ENCODE measurements at regions not wholly inside any gene's neighbourhood (a gene's known extent, or its start where the extent isn't known, plus 50 kb on each side); places are given as distances from the start of the nearest gene placed in this dataset.

DNA sequence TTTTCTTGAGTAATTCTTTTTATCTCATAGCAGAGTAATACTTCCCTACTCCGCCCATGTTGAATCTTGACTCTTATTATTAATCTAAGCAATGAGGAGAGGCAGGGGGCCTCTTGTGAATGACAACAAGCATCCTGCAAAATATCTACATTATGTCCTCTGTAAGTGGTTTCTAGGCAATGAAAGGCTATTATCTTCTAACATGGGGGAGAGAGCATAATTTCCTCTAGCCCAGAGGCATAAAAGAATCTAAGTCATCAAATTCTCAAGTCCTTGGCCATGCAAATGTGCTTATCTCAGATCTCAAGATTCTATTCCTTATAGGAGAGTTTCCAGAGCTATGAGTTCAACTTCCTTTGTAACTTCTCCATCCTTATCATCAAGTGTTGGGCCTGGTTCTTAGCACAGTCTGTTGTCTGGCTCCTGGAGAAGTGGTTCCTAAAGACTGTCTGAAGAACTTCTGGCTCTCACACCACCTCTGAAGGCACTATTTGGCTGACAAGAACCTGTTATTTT lies 423.1 kb upstream of the INTU start:
- DNase-seq (ENCODE audit: low read depth): no peak
- H3K4me3 ChIP-seq (ENCODE audit: low read depth, low read length): no peak overlapping the region
- TF ChIP-seq, protein P1, sequence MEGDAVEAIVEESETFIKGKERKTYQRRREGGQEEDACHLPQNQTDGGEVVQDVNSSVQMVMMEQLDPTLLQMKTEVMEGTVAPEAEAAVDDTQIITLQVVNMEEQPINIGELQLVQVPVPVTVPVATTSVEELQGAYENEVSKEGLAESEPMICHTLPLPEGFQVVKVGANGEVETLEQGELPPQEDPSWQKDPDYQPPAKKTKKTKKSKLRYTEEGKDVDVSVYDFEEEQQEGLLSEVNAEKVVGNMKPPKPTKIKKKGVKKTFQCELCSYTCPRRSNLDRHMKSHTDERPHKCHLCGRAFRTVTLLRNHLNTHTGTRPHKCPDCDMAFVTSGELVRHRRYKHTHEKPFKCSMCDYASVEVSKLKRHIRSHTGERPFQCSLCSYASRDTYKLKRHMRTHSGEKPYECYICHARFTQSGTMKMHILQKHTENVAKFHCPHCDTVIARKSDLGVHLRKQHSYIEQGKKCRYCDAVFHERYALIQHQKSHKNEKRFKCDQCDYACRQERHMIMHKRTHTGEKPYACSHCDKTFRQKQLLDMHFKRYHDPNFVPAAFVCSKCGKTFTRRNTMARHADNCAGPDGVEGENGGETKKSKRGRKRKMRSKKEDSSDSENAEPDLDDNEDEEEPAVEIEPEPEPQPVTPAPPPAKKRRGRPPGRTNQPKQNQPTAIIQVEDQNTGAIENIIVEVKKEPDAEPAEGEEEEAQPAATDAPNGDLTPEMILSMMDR (conservative IDR thresholded peaks at IDR 0.05; ENCODE audit: low read depth, low read length): no peak

DNA sequence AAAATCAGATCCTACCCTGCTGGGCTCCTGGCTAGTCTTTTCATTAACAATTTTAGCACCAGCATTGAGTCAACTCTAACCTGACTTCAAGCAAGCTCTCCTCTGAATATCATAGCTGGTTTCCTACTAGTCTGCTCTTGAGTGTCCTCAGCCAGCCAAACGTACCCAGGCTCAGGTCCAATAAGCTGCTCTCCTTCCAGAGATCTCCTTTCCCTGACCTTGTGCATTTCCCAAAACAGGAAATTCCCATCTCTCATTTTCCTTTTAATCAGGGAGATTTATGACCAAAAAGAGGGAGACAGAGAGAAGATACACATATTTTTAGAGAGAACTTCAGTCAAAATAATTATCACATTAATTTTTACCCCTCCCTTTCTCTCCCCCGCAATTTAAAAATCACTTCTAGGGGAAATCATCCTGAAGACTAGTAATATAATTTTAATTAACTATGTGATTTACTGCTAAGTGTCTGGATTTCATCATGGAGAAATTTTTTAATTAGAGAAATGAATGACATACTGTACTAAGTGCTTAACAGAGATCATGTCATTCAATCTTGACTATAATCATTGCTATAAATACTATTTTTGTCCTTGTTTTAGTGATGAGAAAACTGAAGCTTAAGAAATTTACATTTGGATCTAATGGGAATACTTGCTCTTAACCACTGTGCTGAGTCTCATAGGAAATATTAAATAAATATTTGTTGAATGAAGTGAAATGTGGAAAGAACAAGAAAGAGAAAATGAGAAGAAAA lies 421.7 kb upstream of the INTU start:
- TF ChIP-seq, protein P1 (conservative IDR thresholded peaks at IDR 0.05; ENCODE audit: low read depth, low read length): no peak
- H3K4me3 ChIP-seq (ENCODE audit: low read depth, low read length): no peak overlapping the region
- no peak for DNase-seq (ENCODE audit: low read depth)

DNA sequence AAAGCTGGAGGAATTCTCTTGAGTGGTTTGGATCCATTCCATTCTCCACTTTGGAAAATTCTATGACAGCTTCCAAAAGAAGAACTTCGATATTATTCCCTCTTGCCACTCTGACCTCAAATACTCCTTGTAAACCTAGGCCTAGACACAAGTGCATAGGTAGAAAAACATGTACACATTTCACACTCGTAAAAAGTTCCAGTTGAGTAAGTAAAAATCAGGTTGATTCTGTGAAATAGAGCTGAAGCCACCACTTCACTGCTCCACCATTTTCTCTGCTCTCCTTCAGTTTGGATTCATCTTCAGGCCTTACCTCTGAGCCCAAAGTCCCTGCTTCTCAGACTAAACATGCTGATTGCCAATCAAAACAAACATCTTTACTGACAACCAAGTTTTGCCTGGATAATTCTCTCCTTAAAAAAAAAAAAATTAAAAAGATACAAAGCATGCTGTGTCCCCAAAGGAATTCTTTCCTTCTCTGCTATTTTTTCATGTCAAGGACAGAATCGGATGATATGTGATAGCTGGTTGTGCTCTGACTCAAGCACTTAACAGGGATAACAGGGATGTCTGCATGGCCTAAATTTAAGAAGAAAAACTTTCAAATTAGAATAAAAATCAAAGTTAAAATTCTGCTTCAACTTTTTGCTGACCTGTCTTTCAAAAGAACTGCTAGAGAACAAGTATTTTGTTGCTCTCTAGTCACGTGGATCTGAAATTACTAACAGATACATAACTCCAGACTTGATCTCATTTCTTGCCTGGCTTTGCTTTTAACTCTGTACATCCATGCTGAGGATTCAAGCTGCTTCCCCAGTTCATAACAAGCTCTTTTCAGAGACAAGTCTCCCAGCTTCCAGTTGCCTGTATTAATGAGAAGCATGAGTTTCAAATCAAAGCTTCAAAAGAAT lies 420.9 kb upstream of the INTU start:
- TF ChIP-seq, protein P1 (conservative IDR thresholded peaks at IDR 0.05; ENCODE audit: low read depth, low read length): no peak
- no peak overlapping the region for H3K4me3 ChIP-seq (ENCODE audit: low read depth, low read length)
- no peak for DNase-seq (ENCODE audit: low read depth)

DNA sequence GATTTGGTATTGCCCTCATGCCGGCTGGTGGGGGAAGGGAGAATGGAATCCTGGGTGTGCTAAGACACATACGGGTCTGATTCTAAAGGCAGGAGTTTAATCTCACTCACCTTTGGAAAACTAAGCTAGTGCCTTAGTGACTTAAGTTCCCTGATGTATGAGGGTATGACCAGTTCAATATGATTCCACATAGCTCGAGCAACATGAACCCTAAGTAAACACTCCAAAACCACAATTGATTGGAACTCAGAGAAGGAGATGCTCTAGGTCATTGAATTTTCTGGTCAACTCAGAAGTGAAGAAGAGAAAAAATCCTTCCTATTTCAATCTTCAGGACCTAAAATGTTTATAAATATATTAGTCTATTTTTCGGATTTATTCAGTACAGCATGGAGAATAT lies 420.1 kb upstream of the INTU start:
- H3K4me3 ChIP-seq (ENCODE audit: low read depth, low read length): no peak overlapping the region
- no peak for DNase-seq (ENCODE audit: low read depth)
- TF ChIP-seq, protein P1 (conservative IDR thresholded peaks at IDR 0.05; ENCODE audit: low read depth, low read length): no peak

DNA sequence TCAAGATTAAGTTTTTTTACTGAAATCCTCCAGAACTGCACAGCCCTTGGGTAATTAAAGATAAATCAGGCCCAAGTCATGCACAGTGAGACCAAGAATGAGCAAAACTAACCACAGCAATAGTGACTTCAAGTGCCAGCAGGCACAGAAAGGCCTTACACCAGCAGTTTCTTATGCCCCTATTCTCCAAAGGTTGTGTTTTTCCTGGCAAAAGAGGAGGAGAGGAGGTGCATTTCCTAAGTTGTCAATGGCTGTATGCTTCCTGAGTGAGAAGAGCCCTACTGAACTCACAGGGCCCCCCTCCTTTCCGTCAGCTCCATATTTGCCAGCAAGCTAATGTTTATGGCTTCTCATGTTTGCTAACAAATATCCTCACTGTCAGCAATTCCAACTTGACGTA lies 418.7 kb upstream of the INTU start:
- no peak overlapping the region for H3K4me3 ChIP-seq (ENCODE audit: low read depth, low read length)
- no peak for DNase-seq (ENCODE audit: low read depth)
- TF ChIP-seq, protein P1 (conservative IDR thresholded peaks at IDR 0.05; ENCODE audit: low read depth, low read length): no peak

DNA sequence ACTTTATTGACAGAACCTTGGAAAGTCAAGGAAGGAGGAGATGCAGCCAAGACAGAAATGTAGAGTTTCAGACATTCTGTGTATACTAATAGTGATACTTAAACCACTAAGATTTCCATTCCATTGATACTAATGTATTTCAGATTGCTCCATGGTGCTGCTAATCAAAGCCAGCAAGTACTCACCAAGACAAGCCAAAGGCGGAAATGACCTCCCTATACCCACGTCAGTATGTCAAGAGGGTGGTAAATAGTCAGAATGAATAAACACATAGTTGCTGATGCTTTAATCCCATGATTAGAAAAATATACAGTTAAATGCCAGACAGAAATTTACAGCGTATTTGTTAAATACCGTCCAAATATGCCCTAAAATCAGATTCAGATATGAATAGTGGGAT lies 417.8 kb upstream of the INTU start:
- no peak for DNase-seq (ENCODE audit: low read depth)
- no peak overlapping the region for H3K4me3 ChIP-seq (ENCODE audit: low read depth, low read length)
- TF ChIP-seq, protein P1 (conservative IDR thresholded peaks at IDR 0.05; ENCODE audit: low read depth, low read length): no peak
